NOMO-1 treated with dmso at 0.1 percent for 144 hours (cell line): ENCODE measurements at regions not wholly inside any gene's neighbourhood (a gene's known extent, or its start where the extent isn't known, plus 50 kb on each side); places are given as distances from the start of the nearest gene placed in this dataset.
"Not testable (repeated sequence)": the region's sequence is repeated elsewhere in the genome, so short reads cannot be mapped to it uniquely, and the experiment has no call there.

ENCODE experiments used
- DNase-seq: peaks from one replicate; lab custom pipeline; 2025; ENCODE audit not compliant: unreplicated experiment; lab: John Stamatoyannopoulos, UW

- no peak for DNase-seq
Observed at GRCh38 chr1:229141689-229142377, 129.1 kb upstream of the RAB4A start.

GRCh38 chr1:229142471-229142870 is 128.4 kb upstream of the RAB4A start:
- DNase-seq = no peak

DNA sequence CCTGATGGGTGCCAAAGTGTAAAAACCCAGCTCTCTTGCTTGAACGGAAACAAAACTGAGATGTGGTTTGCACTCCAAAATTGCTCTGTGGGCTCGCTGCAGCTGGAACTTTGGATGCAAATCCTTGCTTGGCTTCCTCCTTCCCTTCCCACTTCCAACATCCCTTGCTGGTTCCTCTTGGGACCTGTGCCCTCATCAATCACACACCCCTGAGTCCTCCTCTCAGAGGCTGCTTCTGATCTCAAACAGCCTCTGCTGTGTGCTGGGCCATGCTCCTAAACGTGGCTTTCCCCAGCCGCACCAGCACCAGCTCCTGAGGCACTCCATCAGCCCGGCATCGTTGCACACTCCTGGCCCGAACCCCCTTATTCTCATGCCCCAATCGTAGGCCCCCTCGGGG is 124.3 kb upstream of the RAB4A start:
- no peak for DNase-seq

DNA sequence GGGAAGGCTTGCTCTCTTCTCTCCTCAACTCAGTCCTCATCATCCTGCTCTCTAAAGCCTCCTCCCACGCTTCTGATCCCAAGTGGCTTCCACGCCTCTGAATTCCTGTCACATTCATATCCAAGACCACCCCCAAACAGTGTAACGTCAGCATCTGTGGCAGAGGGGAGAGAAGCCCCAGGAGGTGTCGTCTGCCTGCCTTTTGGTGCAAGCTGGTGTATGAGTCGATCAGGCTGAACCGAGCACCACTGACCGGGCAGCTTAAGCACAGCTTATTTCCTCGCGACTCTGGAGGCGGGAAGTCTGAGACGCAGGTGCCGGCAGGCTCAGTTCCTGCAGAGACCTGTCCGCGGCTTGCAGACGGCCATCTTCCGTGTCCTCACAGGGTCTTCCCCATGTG is 123.8 kb upstream of the RAB4A start:
- DNase-seq = no peak

DNA sequence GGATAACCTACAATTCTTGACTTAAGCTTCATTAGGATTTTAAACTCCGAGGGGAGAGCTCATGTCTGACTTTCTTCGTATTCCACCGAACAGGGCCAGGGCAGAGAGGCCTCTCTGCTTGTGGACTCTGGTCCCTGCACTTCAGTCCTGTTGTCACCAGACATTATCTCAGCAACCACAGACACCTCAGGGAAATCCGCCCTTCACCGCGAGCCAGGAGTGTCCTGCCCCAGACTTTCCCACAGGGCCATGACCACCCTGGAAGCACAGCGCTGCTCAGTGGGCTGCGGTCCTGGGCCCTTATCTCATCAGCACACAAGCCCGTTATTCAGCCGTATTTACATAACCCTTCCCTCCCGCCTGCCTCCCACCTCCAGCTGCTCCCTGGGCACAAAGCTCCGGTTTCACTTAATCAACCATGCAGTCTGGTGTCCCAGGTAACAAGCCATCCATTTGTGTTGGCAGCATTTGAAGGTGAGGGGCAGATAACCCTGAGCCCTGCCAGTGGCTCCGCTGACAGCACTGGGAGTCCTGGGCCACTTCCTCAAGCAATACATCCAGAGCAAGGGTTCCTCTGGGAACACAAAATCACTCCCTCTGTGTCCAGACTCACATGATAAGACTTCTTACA is 122.8 kb upstream of the RAB4A start:
- DNase-seq = no peak

DNA sequence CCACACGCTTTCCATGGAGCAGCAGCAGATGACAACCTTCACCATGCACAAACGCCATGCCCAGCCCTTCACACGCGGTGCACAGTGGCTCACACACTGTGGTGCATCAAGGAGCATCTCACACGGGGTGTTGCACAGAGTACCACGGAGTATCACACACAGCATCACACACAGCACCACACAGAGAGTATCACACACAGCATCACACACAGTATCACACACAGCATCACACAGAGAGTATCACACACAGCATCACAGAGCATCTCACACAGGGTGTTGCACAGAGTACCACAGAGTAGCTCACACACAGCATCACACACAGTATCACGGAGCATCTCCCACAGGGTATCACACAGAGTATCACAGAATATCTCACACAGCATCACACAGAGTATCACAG is 122.2 kb upstream of the RAB4A start:
- no peak for DNase-seq

DNA sequence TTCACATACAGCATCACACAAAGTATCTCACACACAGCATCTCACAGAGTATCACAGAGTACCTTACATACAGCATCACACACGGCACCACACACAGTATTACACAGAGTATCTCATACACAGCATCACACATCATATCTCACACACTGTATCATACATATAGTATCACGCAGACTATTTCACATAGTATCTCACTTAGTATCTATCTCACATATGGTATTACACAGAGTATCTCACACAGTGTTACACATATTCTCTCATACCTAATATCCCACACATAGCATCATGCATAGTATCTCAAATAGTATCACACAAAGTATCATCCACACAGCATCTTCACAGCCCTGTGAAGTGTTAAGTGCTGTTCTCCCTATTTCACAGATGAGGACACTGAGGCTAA is 121.5 kb upstream of the RAB4A start:
- no peak for DNase-seq

DNA sequence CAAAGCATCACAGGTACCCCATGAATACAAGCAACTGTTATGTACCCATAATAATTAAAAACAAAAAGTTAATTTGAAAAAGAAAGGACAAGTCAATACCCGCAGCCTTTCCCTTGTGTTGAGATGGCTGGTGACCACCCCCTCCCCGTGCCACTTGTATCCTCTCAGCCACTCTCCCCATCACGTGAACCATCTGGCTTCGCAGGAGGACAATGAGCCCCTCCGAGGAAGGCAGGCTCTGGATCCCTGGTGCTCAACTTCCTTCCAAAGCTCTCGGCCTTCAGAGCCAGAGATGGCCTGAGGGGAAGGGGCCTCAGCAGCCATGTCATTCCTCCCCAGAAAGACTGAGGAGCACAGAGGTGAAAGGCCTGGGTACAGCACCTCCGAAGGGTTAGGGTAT is 120.4 kb upstream of the RAB4A start:
- DNase-seq = no peak

DNA sequence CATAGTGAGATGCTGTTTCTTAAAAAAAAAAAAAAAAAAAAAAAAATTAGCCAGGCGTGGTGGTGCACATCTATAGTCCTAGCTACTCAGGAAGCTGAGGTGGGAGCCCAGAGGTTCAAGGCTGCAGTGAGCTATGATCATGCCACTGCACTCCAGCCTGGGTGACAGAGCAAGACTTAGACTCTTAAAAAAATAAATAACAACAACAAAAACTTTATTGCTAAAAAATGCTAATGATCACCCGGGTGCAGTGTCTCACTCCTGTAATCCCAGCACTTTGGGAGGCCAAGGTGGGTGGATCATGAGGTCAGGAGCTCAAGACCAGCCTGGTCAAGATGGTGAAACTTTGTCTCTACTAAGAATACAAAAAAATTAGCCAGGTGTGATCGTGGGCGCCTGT is 119.5 kb upstream of the RAB4A start:
- not testable (repeated sequence) for DNase-seq

DNA sequence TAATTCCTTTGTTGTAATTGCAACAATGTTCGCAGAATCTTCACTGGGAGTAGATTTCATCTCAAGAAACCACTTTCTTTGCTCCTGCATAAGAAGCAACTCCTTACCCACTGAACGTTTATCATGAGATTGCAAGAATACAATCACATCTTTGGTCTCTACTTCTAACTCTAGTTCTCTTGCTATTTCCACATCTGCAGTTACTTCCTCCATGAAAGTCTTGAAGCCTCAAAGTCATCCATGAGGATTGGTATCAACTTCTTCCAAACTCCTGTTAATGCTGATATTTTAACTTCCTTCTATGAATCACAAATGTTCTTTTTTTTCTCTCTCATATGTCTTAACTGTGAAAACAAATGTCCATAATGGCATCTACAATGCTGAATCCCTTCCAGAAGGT is 118.6 kb upstream of the RAB4A start:
- no peak for DNase-seq

DNA sequence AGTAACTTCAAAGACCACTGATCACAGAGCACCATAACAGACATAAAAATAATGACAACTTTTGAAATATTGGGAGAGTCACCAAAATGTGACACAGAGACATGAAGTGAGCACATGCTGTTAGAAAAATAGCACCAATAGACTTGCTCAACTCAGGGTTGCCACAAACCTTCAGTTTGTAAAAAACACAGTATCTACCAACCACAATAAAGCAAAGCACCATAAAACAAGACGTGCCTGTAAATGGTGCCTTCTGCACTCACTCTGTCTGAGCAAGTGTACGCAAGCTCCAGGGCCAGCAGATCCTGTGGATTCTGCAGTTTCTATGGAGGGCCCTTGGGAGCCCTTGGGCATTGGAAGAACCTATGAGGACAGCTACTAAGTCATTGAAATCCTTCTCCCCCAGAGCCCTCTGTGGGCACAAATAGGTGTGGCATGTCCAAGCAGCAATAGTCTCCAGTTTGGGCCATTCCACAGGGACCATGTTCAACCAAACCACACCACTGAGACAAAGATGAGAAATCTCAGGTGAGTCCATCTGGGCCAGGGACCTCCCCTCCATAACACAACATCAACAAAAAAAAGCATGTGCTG is 116.9 kb upstream of the RAB4A start:
- DNase-seq = no peak

GRCh38 chr1:229154811-229155210 is 116.1 kb upstream of the RAB4A start:
- DNase-seq = no peak

GRCh38 chr1:229155472-229155871 is 115.4 kb upstream of the RAB4A start:
- peak; percentile 74 for DNase-seq

DNA sequence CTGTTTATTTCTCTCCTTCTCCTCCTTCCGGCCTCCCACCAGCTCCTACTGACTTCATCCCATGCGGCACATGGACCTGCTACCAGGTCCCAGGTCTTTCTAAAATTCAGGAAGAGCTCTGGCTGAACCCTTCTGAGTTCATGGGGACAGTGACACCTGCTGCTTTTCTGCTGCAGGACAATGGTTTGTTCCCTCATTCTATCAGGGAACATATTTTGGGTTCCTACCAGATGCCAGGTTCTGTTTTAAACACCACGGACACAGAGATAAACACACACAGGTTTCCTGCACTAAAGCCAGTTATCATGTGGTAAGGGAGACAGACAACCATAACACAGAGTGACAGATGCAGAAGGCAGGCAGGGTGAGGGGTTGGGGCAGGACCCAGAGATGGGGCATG is 114.0 kb upstream of the RAB4A start:
- no peak for DNase-seq

DNA sequence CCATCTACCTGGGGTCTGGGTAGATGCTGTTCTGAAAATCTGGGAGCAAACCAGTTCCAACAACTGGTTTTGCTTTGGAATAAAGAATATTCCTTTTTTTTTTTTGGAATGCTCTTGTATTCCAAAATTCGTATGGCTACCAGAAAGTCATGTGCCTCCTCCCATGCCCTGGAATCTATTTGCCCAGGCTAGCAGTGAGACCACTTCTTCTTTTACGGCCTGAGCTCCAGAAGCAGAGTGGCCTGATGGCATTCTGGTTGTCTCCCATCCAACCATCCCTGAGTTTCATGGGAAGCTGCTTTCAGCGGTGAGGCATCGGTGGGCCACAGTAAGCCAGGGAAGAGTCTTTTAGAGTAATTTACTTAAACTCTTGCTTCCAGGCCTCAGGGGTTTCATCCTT is 113.4 kb upstream of the RAB4A start:
- DNase-seq = no peak

- peak; percentile 79 for DNase-seq
Observed at GRCh38 chr1:229158341-229158921, 112.5 kb upstream of the RAB4A start.

GRCh38 chr1:229158927-229159326 is 112.0 kb upstream of the RAB4A start:
- DNase-seq = no peak

DNA sequence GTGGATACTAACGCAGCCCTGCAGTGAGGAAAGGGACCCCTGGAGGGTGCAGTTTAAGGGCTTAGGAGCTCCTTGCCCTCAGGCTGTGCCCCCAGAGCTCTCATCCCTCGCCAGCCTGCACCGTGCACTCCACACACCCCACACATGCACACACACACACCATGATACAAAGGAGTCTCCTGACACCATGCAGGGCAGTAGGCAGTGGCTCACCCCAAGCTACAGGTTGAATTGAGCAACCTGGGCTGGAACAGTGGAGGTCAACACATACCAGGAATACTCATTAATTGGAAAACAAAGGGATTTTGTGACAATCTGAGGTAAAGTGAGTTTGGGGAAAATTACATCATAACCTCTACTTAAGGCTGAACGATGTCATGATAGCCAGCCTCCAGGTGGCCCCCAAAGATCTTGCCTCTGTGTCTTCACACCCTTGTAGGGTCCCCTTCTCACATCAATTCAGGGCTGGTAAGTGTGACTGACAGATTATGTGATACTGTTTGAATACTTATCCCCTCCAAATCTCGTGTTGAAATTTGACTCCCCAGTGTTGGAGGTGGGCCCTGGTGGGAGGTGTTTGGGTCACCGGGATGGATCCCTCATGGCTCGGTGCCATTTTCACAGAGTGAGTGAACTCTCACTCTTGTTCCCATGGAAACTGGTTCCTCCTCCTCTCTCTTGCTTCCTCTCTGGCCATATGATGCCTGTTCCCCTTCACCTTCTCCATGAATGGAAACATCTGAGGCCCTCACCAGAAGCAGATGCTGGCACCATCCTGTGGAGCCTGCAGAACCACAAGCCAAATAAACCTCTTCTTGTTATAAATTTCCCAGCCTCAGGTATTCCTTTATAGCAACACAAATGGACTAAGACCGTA is 111.0 kb upstream of the RAB4A start:
- no peak for DNase-seq

DNA sequence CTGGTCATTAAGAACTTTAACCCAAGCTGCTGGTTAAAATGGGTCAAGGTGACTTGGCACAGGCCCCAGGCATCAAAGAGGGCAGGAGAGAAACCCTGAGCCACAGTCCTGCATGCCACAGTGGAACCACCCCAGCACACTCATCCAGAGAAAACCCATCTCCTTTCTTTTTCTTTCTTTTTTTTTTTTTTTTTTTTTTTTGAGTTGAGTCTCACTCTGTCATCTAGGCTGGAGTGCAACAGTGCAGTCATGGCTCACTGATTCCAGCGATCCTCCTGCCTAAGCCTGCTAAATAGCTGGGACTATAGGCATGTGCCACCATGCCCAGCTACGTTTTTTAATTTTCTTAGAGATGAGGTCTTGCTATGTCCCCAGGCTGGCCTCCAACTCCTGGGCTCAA is 109.2 kb upstream of the RAB4A start:
- no peak for DNase-seq

DNA sequence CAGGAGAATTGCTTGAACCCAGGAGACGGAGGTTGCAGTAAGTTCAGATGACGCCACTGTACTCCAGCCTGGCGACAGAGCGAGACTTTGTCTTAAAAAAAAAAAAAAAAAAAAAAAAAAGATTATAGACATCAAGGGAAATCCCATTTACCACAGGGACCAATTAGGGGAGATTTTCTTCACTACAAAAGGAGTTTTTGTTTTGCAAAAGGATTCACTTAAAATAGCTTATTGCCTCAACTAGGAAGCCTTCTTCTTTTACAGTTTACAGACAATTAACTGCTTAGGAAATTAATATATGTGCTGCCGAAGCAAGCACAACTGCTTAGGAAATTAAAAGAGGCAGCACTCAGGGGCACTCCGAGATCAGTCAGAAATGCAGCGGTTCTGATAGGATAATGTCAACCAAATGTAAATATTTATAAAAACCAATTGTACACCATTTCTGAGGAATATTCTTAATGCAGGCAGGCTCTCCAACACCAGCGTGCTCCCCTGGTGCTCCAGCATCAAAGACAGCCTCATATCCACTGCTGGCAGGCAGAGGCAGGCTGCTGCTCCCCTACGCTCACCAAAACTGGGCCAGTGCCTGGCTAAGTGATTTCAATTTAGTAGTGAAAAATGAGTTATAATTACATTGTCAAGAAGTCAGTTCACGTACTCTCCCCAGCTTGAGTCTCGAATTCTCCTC is 107.9 kb upstream of the RAB4A start:
- DNase-seq = no peak

GRCh38 chr1:229164348-229164747 is 106.6 kb upstream of the RAB4A start:
- no peak for DNase-seq
